Brain microvascular endothelial cell (primary cell): ENCODE measurements at regions not wholly inside any gene's neighbourhood (a gene's known extent, or its start where the extent isn't known, plus 50 kb on each side); places are given as distances from the start of the nearest gene placed in this dataset.

Experiments
- DNase-seq: peaks from one replicate; pipeline ENCODE4 v3.0.0-alpha.2; 2020
- H3K27ac ChIP-seq: fragments of 250-450 bp; sonication (Bioruptor Pico); 2 replicates; pipeline ENCODE4 v1.5.1; 2020; ENCODE audit warnings: mild to moderate bottlenecking, moderate library complexity
- H3K27me3 ChIP-seq: fragments of 250-450 bp; sonication (Bioruptor Pico); replicated peaks from 2 replicates; pipeline ENCODE4 v1.5.1; 2020; ENCODE audit warnings: mild to moderate bottlenecking
- H3K36me3 ChIP-seq: fragments of 250-450 bp; sonication (Bioruptor Pico); replicated peaks from 2 replicates; pipeline ENCODE4 v1.5.1; 2020; ENCODE audit warnings: mild to moderate bottlenecking
- H3K4me3 ChIP-seq: 2 replicates; pipeline ENCODE4 v1.5.1; 2011; ENCODE audit warnings: low read depth, mild to moderate bottlenecking, control low read depth, low read length, moderate library complexity
- CTCF ChIP-seq: IDR thresholded peaks from 2 replicates; pipeline ENCODE4 v1.5.1; 2011; ENCODE audit warnings: low read depth, mild to moderate bottlenecking, moderate library complexity, low read length, control low read depth, inconsistent platforms; ENCODE audit errors: missing control alignments
- in situ Hi-C: cut with HindIII; loops from 2 replicates; pipeline ENCODE4 v1.10.0; 2017; ENCODE audit warnings: low sequenced_read_pairs, low pct_ligation_motif_present

DNA sequence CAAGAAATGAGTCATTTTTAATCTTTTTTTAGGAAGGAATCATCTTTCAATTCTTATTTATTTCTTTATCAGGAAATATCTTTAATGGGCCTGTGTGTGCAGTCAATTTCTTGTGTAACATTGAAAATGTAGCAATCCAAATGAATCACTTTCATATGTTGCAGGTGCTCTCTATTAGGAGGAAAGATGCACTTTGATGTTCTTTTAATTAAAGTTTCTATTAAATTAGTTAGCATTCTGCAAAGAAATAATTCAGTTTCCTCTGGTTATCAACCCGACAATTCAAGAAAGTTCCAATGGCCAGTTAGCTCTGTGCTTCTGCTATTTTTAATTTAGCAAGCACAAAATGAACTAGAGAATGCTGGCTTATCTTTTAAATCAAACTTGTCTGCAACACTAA, 212.0 kb downstream of the PCDH17 start:
- H3K4me3 ChIP-seq = no peak overlapping the region
- in situ Hi-C loops = no loop called here

DNA sequence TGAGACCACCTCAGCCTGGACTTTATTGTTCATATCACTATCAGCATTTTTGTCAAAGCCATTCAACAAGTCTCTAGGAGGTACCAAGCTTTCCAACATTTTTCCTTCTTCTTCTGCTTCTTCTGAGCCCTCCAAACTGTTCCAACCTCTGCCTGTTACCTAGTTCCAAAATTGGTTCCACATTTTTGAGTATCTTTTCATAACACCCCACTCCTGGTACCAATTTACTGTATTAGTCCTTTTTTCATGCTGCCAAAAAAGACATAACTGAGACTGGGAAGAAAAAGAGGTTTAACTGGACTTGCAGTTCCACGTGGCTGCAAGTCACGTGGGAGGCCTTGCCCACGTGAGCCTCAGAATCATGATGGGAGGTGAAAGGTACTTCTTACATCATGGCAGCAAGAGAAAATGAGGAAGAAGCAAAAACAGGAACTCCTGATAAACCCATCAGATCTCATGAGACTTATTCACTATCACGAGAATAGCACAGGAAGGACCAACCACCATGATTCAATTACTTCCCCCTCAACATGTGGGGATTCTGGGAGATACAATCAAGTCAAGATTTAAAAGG, 215.1 kb downstream of the PCDH17 start:
- Histone ChIP-seq H3K27ac (no peak overlapping the region), H3K4me3 (no peak overlapping the region), H3K36me3 (no peaks in the 10 kb centered on the region), H3K27me3 (no peaks in the 10 kb centered on the region)
- in situ Hi-C loops = no loop called here
- no peak for DNase-seq
- no peak for TF ChIP-seq CTCF

More for the DNA sequence above, 212.0 kb downstream of the PCDH17 start:
- Histone ChIP-seq H3K27me3 (no peaks in the 10 kb centered on the region), H3K36me3 (no peaks in the 10 kb centered on the region), H3K27ac (no peak overlapping the region)
- no peak for TF ChIP-seq CTCF
- DNase-seq = no peak

DNA sequence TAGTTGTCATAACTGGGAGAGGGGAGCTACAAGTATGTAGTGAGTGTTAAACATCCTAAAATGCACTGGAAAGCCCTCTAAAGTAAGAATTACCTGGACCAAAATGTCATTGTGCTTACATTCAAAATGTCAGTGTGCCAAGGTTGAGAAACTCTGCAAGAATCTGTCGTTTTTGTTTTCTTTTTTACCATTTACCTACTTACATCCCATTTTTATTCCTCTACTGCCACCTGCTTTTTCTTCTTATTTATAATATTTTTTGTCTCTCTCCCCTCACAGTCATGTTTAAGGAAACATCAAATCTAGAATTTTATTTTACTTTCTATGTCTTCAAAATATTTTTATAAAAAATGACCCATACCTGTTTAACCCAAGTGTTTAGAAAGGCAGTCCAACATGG, 226.4 kb downstream of the PCDH17 start:
- H3K27ac ChIP-seq = no peak overlapping the region
- in situ Hi-C loops = no loop called here
- TF ChIP-seq CTCF = no peak
- no peak overlapping the region for H3K4me3 ChIP-seq
- DNase-seq = no peak
- no peaks in the 10 kb centered on the region for H3K27me3 ChIP-seq
- no peaks in the 10 kb centered on the region for H3K36me3 ChIP-seq

DNA sequence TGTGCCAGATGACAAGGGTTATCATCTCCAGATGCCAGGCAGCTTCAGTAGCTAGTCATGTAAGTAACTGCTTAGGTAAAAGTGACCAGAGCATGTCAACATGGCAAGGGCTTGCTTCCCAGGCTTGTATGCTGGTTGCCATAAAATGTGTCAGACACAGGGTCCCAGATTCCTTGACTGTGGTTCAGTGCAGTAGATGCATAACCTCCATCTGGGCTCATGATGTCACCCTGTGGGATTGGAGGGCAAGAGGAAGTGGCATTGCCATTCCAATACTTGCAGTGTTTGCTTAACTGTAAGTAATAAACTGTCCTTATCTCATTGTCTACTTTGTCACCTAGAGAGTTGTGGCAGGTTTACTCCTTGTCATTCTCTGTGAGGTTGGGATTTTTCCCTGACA, 226.8 kb downstream of the PCDH17 start:
- no peaks in the 10 kb centered on the region for H3K27me3 ChIP-seq
- in situ Hi-C loops = no loop called here
- DNase-seq = no peak
- H3K36me3 ChIP-seq = no peaks in the 10 kb centered on the region
- H3K27ac ChIP-seq = no peak overlapping the region
- no peak for TF ChIP-seq CTCF
- H3K4me3 ChIP-seq = no peak overlapping the region

DNA sequence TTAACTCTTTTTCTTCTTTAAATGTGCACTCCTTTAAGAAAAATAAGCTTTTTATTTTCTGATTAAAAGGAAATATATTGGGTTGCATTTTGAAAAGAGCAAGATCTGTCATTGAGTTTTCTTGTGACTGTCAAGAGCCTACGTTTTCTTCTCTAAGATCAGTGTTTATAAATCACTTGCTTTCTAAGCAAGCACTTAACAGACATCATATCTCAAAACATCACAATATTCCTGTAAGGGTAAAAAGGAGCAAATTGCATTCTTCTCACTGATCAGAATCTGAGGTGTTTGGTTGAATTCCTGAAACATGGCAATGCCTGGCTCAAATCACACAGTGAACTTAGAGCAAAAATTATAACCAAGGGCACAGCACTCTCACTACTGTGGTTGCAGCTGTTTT, 231.3 kb downstream of the PCDH17 start:
- TF ChIP-seq CTCF = no peak
- in situ Hi-C loops = no loop called here
- Histone ChIP-seq H3K36me3 (no peaks in the 10 kb centered on the region), H3K27me3 (no peaks in the 10 kb centered on the region), H3K27ac (no peak overlapping the region), H3K4me3 (no peak overlapping the region)
- no peak for DNase-seq

- DNase-seq = no peak
- no peak overlapping the region for H3K27ac ChIP-seq
- in situ Hi-C loops = no loop called here
- no peak overlapping the region for H3K4me3 ChIP-seq
- H3K27me3 ChIP-seq = no peaks in the 10 kb centered on the region
- TF ChIP-seq CTCF = no peak
- H3K36me3 ChIP-seq = no peaks in the 10 kb centered on the region
Measured at GRCh38 chr13:57865600-57866294, 234.2 kb downstream of the PCDH17 start.
